ENCODE measurements at regions not wholly inside any gene's neighbourhood (a gene's known extent, or its start where the extent isn't known, plus 50 kb on each side); places are given as distances from the start of the nearest gene placed in this dataset.

GRCh38 chr1:221643404-221644144 is 98.3 kb downstream of the DUSP10 start:
- no peak for DNase-seq (ENCODE audit: low read depth in 1 of 2, low spot score in 1 of 2)

- no peak for DNase-seq (ENCODE audit: low read depth in 1 of 2, low spot score in 1 of 2)
Observed at GRCh38 chr1:221644145-221644448, 97.8 kb downstream of the DUSP10 start.

- DNase-seq (ENCODE audit: low read depth in 1 of 2, low spot score in 1 of 2) = no peak
Observed at GRCh38 chr1:221644663-221645258, 97.1 kb downstream of the DUSP10 start.

DNA sequence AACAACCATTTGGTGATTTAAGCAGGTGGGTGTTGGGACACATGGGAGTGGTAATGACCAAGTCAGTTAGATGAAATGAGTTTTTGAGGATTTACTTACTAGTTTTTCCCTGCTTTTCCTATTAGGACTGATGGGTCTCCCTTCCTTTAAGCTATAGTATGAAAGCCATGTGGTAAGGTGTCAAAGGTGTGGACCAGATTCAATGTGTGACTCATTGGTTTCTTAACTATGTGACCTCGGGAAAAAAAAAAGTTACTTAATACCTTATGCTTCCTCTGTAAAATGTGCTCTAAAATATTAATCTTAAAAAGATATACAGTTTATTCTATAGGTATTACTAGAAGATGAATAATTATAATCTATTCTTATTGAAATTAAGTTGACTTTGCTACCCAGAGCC is 93.7 kb downstream of the DUSP10 start:
- DNase-seq (ENCODE audit: low read depth in 1 of 2, low spot score in 1 of 2) = no peak

Data from stimulated activated CD4-positive, alpha-beta T cell treated with anti-CD3 and anti-CD28 coated beads, Interleukin-15, amount 100 ng/mL, for 1 hour (primary cell).